PC-3 (cell line): ENCODE measurements at regions not wholly inside any gene's neighbourhood (a gene's known extent, or its start where the extent isn't known, plus 50 kb on each side); places are given as distances from the start of the nearest gene placed in this dataset.

ENCODE experiments used
- EZH2phosphoT487 ChIP-seq: fragments of 300-600 bp; sonication (generic); IDR thresholded peaks from 2 replicates; pipeline ENCODE4 v1.6.1; 2018; ENCODE audit warnings: mild to moderate bottlenecking, antibody characterized with exemption, low read length, borderline replicate concordance
- TF ChIP-seq, protein P1 (sequence below): fragments of 300-600 bp; sonication (generic); conservative IDR thresholded peaks from 2 replicates; pipeline ENCODE4 v1.5.1; 2017; ENCODE audit warnings: antibody characterized with exemption, low read depth, mild to moderate bottlenecking, low read length

DNA sequence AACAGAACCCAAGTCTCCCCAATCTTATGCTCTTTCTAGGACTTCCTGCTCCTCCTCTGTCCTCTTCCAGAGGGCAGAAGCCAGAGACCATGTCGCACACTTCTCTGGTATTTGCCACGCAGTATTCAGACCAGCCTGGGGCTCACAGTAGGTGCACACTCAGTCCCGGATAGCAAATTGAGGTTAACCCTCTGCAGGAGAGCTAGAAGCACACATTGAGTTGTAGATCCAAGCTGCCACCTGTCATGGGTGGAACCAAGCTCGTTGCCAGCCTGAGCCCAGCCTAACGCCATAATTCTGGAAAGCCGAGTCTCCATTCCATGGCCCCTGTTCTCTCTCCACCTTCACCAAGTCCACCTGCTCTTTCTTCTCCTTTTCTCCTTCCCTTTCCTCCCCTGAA is 562.1 kb downstream of the BUD13 start:
- TF ChIP-seq, protein P1, sequence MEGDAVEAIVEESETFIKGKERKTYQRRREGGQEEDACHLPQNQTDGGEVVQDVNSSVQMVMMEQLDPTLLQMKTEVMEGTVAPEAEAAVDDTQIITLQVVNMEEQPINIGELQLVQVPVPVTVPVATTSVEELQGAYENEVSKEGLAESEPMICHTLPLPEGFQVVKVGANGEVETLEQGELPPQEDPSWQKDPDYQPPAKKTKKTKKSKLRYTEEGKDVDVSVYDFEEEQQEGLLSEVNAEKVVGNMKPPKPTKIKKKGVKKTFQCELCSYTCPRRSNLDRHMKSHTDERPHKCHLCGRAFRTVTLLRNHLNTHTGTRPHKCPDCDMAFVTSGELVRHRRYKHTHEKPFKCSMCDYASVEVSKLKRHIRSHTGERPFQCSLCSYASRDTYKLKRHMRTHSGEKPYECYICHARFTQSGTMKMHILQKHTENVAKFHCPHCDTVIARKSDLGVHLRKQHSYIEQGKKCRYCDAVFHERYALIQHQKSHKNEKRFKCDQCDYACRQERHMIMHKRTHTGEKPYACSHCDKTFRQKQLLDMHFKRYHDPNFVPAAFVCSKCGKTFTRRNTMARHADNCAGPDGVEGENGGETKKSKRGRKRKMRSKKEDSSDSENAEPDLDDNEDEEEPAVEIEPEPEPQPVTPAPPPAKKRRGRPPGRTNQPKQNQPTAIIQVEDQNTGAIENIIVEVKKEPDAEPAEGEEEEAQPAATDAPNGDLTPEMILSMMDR: no peak
- TF ChIP-seq EZH2phosphoT487: no peak
